ENCODE measurements at regions not wholly inside any gene's neighbourhood (a gene's known extent, or its start where the extent isn't known, plus 50 kb on each side); places are given as distances from the start of the nearest gene placed in this dataset.
"Not testable (repeated sequence)": the region's sequence is repeated elsewhere in the genome, so short reads cannot be mapped to it uniquely, and the experiment has no call there.

GRCh38 chr3:5699313-5699712 lies 511.8 kb downstream of the EDEM1 start:
- no peaks in the 10 kb centered on the region for H3K9me3 ChIP-seq
- H3K27me3 ChIP-seq (ENCODE audit: low read depth) = no peaks in the 10 kb centered on the region
- no peak overlapping the region for H3K27ac ChIP-seq
- no peaks in the 10 kb centered on the region for H3K4me1 ChIP-seq
- no peaks in the 10 kb centered on the region for H3K36me3 ChIP-seq
- TF ChIP-seq CTCF (IDR thresholded peaks at IDR 0.05) = no peak
- H3K4me3 ChIP-seq = no peak overlapping the region
- no peak for ATAC-seq
- intact Hi-C loops (cut with DNase I) = no loop called here
- DNase-seq = no peak

GRCh38 chr3:5699811-5700210 lies 512.3 kb downstream of the EDEM1 start:
- Histone ChIP-seq H3K27ac (no peak overlapping the region), H3K9me3 (no peaks in the 10 kb centered on the region), H3K36me3 (no peaks in the 10 kb centered on the region), H3K4me1 (no peaks in the 10 kb centered on the region), H3K27me3 (ENCODE audit: low read depth) (no peaks in the 10 kb centered on the region), H3K4me3 (no peak overlapping the region)
- TF ChIP-seq CTCF (IDR thresholded peaks at IDR 0.05) = no peak
- no peak for DNase-seq
- intact Hi-C loops (cut with DNase I) = no loop called here
- ATAC-seq = no peak

- DNase-seq; H3K4me3 ChIP-seq; H3K27me3 ChIP-seq (ENCODE audit: low read depth); ATAC-seq; H3K9me3 ChIP-seq; H3K4me1 ChIP-seq; H3K27ac ChIP-seq; intact Hi-C loops (cut with DNase I); H3K36me3 ChIP-seq: not testable (repeated sequence)
These were observed 513.5 kb downstream of the EDEM1 start for GRCh38 chr3:5701005-5701404.

- Histone ChIP-seq H3K27me3 (ENCODE audit: low read depth) (no peaks in the 10 kb centered on the region), H3K9me3 (no peaks in the 10 kb centered on the region), H3K36me3 (no peaks in the 10 kb centered on the region), H3K27ac (no peak overlapping the region), H3K4me3 (no peak overlapping the region), H3K4me1 (no peaks in the 10 kb centered on the region)
- no peak for TF ChIP-seq CTCF (IDR thresholded peaks at IDR 0.05)
- DNase-seq = no peak
- intact Hi-C loops (cut with DNase I) = no loop called here
- ATAC-seq = no peak
These were observed 520.3 kb downstream of the EDEM1 start for GRCh38 chr3:5707794-5708193.

- Histone ChIP-seq H3K27ac (no peak overlapping the region), H3K4me3 (no peak overlapping the region), H3K4me1 (no peaks in the 10 kb centered on the region), H3K9me3 (no peaks in the 10 kb centered on the region), H3K27me3 (ENCODE audit: low read depth) (no peaks in the 10 kb centered on the region), H3K36me3 (no peaks in the 10 kb centered on the region)
- intact Hi-C loops (cut with DNase I) = no loop called here
- no peak for TF ChIP-seq CTCF (IDR thresholded peaks at IDR 0.05)
- no peak for ATAC-seq
- no peak for DNase-seq
These were observed 522.2 kb downstream of the EDEM1 start for GRCh38 chr3:5709714-5710113.

- Histone ChIP-seq H3K27me3 (ENCODE audit: low read depth) (no peaks in the 10 kb centered on the region), H3K27ac (no peak overlapping the region), H3K36me3 (no peaks in the 10 kb centered on the region), H3K9me3 (no peaks in the 10 kb centered on the region), H3K4me1 (no peaks in the 10 kb centered on the region), H3K4me3 (no peak overlapping the region)
- TF ChIP-seq CTCF (IDR thresholded peaks at IDR 0.05) = no peak
- intact Hi-C loops (cut with DNase I) = no loop called here
- no peak for DNase-seq
- ATAC-seq = no peak
These were observed 523.2 kb downstream of the EDEM1 start for GRCh38 chr3:5710718-5711117.
